LNCaP clone FGC (cell line): ENCODE measurements at regions not wholly inside any gene's neighbourhood (a gene's known extent, or its start where the extent isn't known, plus 50 kb on each side); places are given as distances from the start of the nearest gene placed in this dataset.

Experiments
- DNase-seq: peaks from one replicate; pipeline ENCODE4 v3.0.0-alpha.2; 2011; ENCODE audit warnings: low read depth
- H3K4me3 ChIP-seq: 2 replicates; pipeline ENCODE4 v1.5.1; 2011; ENCODE audit warnings: mild to moderate bottlenecking, low read depth, low read length, control low read depth
- TF ChIP-seq, protein P1 (sequence below): IDR thresholded peaks from 2 replicates; pipeline ENCODE4 v1.5.1; 2012; ENCODE audit warnings: mild to moderate bottlenecking; ENCODE audit not compliant: control insufficient read depth, insufficient read depth; ENCODE audit errors: extremely low read depth

DNA sequence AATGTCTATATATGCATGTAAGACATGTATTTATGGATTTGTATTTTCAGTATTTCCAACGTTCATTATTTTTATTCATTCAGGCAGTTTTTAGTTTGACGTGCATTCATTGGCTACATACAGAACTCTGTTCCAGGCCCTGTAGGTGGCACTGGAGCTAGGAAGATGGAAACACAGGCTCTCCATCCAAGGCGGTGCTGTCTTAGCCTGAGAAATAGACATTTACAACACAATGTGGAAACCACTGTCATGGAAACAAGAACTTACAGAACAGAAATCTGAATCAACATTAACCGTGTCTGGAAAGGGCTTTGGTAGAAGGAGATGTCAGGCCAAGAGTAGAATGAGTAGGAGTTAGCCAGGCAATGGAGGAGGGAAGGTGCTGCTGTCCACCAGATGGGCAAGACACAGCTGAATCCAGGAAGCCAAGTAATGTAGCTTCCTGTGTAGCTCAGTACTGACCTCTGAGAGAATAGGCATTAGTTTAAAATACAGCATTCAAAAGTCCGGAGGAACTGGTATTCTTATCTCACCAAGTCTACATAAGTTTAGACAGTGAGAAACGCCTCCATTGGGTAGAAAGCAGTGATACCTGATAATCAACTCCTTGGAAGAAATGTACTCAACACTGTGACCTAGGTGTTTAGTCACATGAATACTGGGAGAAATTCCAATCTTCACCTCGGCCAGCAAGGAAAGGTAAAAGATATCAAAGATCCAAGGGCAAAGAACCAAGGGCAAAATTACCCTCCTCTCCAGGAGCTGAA is 388.6 kb upstream of the CDH6 start:
- peak; percentile 25 for DNase-seq
- TF ChIP-seq, protein P1, sequence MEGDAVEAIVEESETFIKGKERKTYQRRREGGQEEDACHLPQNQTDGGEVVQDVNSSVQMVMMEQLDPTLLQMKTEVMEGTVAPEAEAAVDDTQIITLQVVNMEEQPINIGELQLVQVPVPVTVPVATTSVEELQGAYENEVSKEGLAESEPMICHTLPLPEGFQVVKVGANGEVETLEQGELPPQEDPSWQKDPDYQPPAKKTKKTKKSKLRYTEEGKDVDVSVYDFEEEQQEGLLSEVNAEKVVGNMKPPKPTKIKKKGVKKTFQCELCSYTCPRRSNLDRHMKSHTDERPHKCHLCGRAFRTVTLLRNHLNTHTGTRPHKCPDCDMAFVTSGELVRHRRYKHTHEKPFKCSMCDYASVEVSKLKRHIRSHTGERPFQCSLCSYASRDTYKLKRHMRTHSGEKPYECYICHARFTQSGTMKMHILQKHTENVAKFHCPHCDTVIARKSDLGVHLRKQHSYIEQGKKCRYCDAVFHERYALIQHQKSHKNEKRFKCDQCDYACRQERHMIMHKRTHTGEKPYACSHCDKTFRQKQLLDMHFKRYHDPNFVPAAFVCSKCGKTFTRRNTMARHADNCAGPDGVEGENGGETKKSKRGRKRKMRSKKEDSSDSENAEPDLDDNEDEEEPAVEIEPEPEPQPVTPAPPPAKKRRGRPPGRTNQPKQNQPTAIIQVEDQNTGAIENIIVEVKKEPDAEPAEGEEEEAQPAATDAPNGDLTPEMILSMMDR = 0 out of 2 replicates have a peak, but pooled peaks have one; percentile 5
- no peak overlapping the region for H3K4me3 ChIP-seq

DNA sequence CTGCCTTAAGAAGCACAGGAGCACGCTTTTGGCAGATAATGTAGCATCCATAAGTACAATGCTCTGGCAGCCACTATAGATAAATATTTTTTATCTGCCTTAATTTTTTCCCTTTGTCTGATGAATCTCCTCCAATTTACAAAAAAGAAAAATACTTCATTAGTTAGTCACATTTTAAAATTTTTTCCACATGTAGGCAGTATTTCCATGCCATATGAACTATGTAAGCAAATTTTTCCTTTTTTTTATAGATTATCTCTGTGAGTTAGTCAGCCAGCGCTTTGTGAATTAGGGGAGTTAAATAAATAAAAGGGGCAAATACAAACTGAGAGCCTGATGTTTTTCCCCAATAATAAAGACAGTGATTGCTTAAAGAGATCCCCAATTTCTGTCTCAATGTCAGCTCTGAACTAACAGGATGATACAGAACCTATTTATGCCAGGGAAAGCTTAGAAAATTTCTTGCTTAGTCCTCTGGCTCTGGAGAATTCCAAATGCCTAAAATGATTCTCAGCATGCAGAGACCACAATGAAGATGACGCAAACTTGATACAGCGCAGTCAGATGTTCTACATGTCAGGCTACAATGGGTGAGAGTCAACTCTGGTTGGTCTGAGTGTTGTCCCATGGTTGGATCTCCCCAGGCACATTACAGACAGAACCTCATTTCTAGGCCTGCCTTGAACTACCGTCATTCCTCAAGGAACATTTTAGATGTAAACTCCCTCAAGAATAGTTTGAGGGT is 390.4 kb upstream of the CDH6 start:
- TF ChIP-seq, protein P1 = no peak
- no peak for DNase-seq
- no peak overlapping the region for H3K4me3 ChIP-seq

DNA sequence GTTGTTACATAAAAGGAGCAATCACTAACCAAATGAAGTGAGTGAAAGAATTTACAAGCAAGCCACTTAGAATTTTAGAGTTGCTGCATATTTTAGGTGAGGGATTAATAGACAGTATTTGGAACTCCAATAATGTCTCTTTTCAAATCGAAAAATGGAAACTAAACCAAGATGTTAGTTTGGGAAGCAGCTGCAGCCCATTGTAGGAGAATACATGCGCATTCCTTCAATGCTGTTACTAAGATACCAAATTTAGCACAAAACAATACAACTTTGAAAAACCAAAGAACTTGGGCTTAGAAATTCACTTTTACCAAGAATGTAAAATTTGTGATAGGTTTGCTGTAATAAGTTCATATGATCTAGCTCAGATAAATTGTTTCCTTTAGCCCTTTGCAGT is 411.8 kb upstream of the CDH6 start:
- no peak for DNase-seq
- TF ChIP-seq, protein P1 = no peak

DNA sequence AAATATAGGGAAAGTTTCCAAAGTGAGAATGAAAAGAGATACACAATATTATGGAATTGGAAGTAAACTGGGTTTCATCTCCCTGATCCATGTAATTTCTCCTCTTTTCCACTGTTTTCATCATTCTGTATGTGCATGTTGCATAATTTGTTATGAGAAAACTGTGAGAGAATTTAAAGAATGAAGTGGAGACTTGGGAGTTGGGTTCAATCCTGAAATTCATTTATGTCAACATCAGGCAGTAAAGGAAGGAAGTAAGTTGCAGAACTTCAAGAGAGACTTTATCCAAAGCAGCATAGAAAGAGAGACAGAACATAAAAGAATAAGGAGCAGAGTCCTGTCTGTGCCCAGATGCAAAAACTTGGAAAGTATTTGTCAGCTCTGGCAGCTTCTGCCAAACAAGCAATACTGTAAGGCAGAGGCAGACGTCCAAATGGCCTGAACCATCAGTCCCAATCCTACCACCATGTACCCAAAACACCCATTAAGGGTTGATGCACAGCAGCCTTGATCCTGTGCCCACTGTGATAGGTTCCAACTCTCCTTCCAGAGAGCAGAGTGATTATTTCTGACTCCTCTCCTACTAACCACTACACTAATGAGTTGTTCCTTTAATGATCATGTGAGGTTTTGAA is 425.3 kb upstream of the CDH6 start:
- H3K4me3 ChIP-seq = no peak overlapping the region
- TF ChIP-seq, protein P1 = no peak
- no peak for DNase-seq

More for the DNA sequence above, 411.8 kb upstream of the CDH6 start:
- no peak overlapping the region for H3K4me3 ChIP-seq

DNA sequence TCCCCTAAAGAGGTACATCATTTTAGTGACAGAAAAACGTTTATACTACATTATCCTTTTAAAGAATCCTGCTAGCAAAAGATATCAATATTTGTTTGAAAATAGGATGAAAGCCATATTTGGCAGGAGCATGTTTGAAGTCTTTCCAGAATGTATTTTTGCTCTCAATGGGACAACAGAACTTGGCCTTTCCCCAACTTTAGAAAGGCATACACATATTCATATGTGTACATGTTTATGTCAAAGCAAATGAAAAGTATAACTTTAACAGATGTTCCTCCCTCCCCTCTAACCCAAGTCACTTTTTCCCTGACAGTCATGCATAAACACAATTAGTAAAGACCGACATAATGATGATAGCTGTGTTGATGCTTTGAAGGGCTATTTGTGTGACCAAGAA is 427.8 kb upstream of the CDH6 start:
- DNase-seq = no peak
- no peak overlapping the region for H3K4me3 ChIP-seq
- TF ChIP-seq, protein P1 = no peak

DNA sequence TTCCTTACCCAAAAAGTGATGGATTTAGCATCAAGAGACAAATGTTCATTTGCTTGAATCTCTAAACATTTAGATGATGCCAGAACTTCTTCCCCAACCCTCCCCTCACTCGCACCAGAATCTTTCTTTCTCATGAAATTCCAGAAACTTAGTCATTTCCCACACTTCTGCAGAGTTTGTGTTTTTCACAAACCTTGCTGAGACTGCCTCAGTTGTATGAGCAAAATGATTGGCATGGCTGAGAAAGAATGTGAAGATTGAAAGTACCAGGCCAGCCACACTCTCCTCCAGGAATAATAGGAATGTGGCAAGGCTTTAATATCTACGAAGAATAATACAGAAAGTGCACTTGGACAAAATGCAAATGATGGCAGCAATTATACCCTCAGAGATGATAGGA is 428.3 kb upstream of the CDH6 start:
- H3K4me3 ChIP-seq = no peak overlapping the region
- DNase-seq = no peak
- TF ChIP-seq, protein P1 = no peak
